Body of pancreas (tissue), 4 donors: ENCODE measurements at regions not wholly inside any gene's neighbourhood (a gene's known extent, or its start where the extent isn't known, plus 50 kb on each side); places are given as distances from the start of the nearest gene placed in this dataset.

Experiments
- ATAC-seq: fragments of 150-250 bp; one replicate; pipeline ENCODE4 v1.9.1; 2016
- DNase-seq, 4 donors: peaks; one replicate each; pipeline ENCODE4 v3.0.0-alpha.2; 2019
- H3K27ac ChIP-seq, 4 donors: fragments of 200-600 bp; sonication (generic); 1 replicate in 3 of 4; 2 replicates in 1 of 4; pipeline versions ENCODE4 v1.5.1 to v1.6.1; 2016 to 2019; ENCODE audit warnings: mild to moderate bottlenecking in 1 of 4, mixed read lengths in 1 of 4, moderate library complexity in 1 of 4
- H3K27me3 ChIP-seq, 2 donors: fragments of 200-600 bp; sonication (generic); one replicate each; pipeline ENCODE4 v1.6.0; 2016; ENCODE audit warnings: mild to moderate bottlenecking in 1 of 2
- H3K36me3 ChIP-seq, 2 donors: fragments of 200-600 bp; sonication (generic); replicated peaks in 1 of 2; 2 replicates each; pipeline ENCODE4 v1.5.1; 2016; ENCODE audit warnings: low read depth in 2 of 2; ENCODE audit not compliant: insufficient read depth in 1 of 2
- H3K4me1 ChIP-seq: fragments of 200-600 bp; sonication (generic); one replicate; pipeline ENCODE4 v1.6.0; 2016
- H3K4me3 ChIP-seq, 2 donors: fragments of 200-600 bp; sonication (generic); 1 replicate in 1 of 2; 2 replicates in 1 of 2; pipeline ENCODE4 v1.5.1; 2016 to 2019
- H3K9me3 ChIP-seq, 3 donors: fragments of 200-600 bp; sonication (generic); 1 replicate in 2 of 3; 2 replicates in 1 of 3; pipeline ENCODE4 v1.5.1; 2016
- POLR2A ChIP-seq, 3 donors: fragments of 450-650 bp; IDR thresholded peaks; one replicate each; pipeline ENCODE4 v1.6.1; 2016; ENCODE audit warnings: antibody characterized with exemption in 3 of 3, mild to moderate bottlenecking in 2 of 3
- WGBS, 2 donors: methylation state at CpG; one replicate each; pipeline ENCODE4 v1.1.5; 2017; 5-methylcytosine and 5-hydroxymethylcytosine counted together
- intact Hi-C: fragments of 100-400 bp; cut with DNase I; formaldehyde crosslinking; loops from one replicate; pipeline ENCODE4 v1.15.1; 2023
- TF ChIP-seq, protein P1 (sequence below), 7 experiments: fragments of 450-650 bp in 4 of 7; fragments of 200-600 bp in 3 of 7; sonication (generic) in 3 of 7; IDR thresholded peaks; one replicate each; pipeline ENCODE4 v1.5.1; 2016 to 2019; ENCODE audit warnings: antibody characterized with exemption in 7 of 7

DNA sequence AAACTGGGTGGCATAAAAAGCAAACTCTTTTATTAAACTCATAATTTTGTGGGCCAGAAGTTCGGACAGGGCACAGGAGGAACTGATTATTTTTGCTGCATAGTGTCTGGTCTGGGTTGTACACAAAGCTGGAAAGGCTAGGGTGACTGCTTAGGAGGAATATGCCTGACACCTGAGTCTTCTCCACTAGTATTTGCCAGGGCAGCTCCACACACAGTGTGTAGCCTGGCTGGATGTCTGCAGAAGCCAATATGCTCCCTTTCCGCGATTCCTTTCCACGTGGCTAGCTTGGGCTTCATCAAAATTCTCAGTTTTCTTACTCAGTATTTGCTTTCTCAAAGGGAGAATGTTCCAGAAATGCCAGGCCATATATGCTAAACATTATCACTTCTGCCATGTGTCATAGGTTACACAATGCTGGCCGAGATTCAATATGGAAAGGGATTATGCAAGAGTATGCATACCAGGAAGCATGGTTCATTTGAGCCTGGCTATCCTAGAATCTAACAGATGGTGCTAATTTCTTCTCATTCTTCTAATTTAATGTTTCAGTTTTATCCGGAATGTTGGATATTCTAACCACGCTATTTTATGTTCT, 142.7 kb upstream of the DOK6 start:
- no peaks in the 10 kb centered on the region for H3K4me1 ChIP-seq
- no peaks in the 10 kb centered on the region for H3K36me3 ChIP-seq
- no peaks in the 10 kb centered on the region for H3K27me3 ChIP-seq
- 74 to 78% methylated on average over 7 of the region's 7 CpGs for WGBS, 2 donors
- H3K27ac ChIP-seq: no peak overlapping the region
- ATAC-seq (peak; percentile 79), DNase-seq (peak in 1 of 4 donors; percentile 28)
- TF ChIP-seq, protein P1, sequence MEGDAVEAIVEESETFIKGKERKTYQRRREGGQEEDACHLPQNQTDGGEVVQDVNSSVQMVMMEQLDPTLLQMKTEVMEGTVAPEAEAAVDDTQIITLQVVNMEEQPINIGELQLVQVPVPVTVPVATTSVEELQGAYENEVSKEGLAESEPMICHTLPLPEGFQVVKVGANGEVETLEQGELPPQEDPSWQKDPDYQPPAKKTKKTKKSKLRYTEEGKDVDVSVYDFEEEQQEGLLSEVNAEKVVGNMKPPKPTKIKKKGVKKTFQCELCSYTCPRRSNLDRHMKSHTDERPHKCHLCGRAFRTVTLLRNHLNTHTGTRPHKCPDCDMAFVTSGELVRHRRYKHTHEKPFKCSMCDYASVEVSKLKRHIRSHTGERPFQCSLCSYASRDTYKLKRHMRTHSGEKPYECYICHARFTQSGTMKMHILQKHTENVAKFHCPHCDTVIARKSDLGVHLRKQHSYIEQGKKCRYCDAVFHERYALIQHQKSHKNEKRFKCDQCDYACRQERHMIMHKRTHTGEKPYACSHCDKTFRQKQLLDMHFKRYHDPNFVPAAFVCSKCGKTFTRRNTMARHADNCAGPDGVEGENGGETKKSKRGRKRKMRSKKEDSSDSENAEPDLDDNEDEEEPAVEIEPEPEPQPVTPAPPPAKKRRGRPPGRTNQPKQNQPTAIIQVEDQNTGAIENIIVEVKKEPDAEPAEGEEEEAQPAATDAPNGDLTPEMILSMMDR (IDR thresholded peaks at IDR 0.05): no peak
- TF ChIP-seq POLR2A (IDR thresholded peaks at IDR 0.05): no peak
- intact Hi-C loops: no loop called here
- H3K4me3 ChIP-seq: no peak overlapping the region
- no peaks in the 10 kb centered on the region for H3K9me3 ChIP-seq

DNA sequence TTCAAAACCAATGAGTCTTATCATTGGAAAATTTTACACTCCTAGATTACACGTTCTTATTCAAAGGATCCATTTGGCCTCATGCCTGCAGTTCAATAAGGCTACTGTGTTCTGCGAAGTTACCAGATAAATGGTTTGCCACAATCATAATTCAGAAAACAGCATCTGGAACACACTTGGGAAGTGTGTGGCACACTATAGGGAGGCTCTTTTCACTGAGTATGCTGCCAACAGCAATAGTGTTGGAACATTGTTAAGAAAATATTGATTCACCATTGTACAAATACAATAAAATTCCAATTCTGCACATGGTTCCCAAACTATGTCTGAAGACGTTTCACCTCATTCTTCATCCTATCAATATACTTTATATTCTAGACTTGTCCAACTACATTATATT, 141.4 kb upstream of the DOK6 start:
- no peaks in the 10 kb centered on the region for H3K27me3 ChIP-seq
- H3K36me3 ChIP-seq: no peaks in the 10 kb centered on the region
- DNase-seq (no peak), ATAC-seq (no peak)
- H3K27ac ChIP-seq: no peak overlapping the region
- TF ChIP-seq POLR2A (IDR thresholded peaks at IDR 0.05): no peak
- TF ChIP-seq, protein P1 (IDR thresholded peaks at IDR 0.05): no peak
- no peaks in the 10 kb centered on the region for H3K4me1 ChIP-seq
- H3K4me3 ChIP-seq: no peak overlapping the region
- WGBS, 2 donors: 20 to 23% methylated on average over 3 of the region's 3 CpGs
- H3K9me3 ChIP-seq: no peaks in the 10 kb centered on the region
- intact Hi-C loops: no loop called here

DNA sequence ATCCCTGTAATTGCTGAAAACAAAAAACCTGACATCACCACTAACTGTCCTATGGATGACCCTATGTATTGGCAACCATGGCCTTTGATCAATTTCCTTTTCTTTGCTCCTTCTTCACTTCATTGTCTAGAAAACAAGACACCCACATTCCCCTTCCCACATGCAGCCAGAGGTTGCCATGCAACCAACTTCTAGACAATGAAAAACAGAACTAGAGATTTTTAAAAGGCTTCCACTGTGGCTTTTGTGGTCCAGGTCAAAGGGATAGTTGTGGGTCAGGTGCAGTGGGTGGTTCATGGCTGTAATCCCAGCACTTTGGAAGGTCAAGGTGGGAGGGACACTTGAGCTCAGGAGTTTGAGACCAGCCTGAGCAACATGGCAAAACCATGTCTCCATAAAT, 139.3 kb upstream of the DOK6 start:
- intact Hi-C loops: no loop called here
- Histone ChIP-seq H3K27ac (no peak overlapping the region), H3K4me3 (no peak overlapping the region), H3K36me3 (no peaks in the 10 kb centered on the region), H3K9me3 (no peaks in the 10 kb centered on the region), H3K4me1 (no peaks in the 10 kb centered on the region), H3K27me3 (no peaks in the 10 kb centered on the region)
- no peak for DNase-seq
- no peak for ATAC-seq
- no peak for TF ChIP-seq POLR2A (IDR thresholded peaks at IDR 0.05)
- TF ChIP-seq, protein P1 (IDR thresholded peaks at IDR 0.05): no peak

DNA sequence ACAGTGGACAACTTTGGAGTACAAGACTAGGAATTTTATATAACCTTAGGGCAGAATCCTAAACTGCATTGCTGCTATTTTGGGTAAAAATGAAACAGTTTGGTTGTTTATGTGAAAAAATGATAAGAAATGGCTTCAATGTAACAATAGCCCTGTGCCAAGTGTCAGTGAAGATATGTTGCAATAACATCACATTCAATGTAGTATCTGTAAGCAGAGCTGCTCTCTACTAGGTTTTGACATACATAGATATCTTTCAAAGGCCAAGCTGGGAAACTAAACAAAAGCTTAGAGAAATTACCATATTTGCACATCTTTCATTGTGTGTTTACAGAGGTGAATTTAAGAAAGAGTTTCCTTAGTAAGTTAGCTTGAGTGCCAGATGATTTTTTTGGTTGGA, 135.0 kb upstream of the DOK6 start:
- ATAC-seq (no peak), DNase-seq (no peak)
- Histone ChIP-seq H3K27me3 (no peaks in the 10 kb centered on the region), H3K9me3 (no peaks in the 10 kb centered on the region), H3K4me3 (no peak overlapping the region), H3K27ac (no peak overlapping the region), H3K4me1 (no peaks in the 10 kb centered on the region), H3K36me3 (no peaks in the 10 kb centered on the region)
- no peak for TF ChIP-seq POLR2A (IDR thresholded peaks at IDR 0.05)
- TF ChIP-seq, protein P1 (IDR thresholded peaks at IDR 0.05): no peak
- intact Hi-C loops: no loop called here

DNA sequence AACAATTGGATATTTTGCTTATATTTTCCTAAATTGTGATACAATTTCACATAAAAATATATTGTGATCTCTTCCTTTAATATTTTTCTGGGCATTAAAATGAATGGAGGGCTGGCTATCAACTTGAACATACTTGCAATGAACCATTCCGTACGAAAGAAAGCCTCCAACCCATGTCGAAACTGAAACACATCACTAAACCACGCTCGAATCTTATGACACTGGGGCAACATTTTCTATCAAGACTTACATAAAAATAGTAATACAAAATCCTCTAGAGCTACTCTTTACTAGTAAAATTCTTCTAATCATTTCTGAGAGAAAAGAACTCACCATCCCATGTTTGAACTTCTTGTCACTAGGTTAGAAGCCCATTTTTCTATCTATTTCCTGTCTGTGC, 132.8 kb upstream of the DOK6 start:
- Histone ChIP-seq H3K27me3 (no peaks in the 10 kb centered on the region), H3K27ac (no peak overlapping the region), H3K4me3 (no peak overlapping the region), H3K4me1 (no peaks in the 10 kb centered on the region), H3K36me3 (no peaks in the 10 kb centered on the region), H3K9me3 (no peaks in the 10 kb centered on the region)
- intact Hi-C loops: no loop called here
- 90% methylated on average over 5 of the region's 5 CpGs for WGBS, 2 donors
- ATAC-seq (no peak), DNase-seq (no peak)
- TF ChIP-seq POLR2A (IDR thresholded peaks at IDR 0.05): no peak
- TF ChIP-seq, protein P1 (IDR thresholded peaks at IDR 0.05): no peak
